Psoas muscle (tissue), 7 donors: ENCODE measurements at regions not wholly inside any gene's neighbourhood (a gene's known extent, or its start where the extent isn't known, plus 50 kb on each side); places are given as distances from the start of the nearest gene placed in this dataset.

Experiments
- ATAC-seq, 4 donors: fragments of 200-7000 bp; cut with Tn5 transposase; one replicate each; pipeline ENCODE4 v1.9.1; 2020; ENCODE audit warnings: moderate library complexity in 3 of 4, mild to moderate bottlenecking in 2 of 4
- DNase-seq, 2 donors: peaks; one replicate each; pipeline ENCODE4 v3.0.0-alpha.2; 2020
- H3K27ac ChIP-seq: fragments of 200-600 bp; one replicate; pipeline ENCODE4 v1.8.0; 2022
- H3K27me3 ChIP-seq, 3 donors: fragments of 200-600 bp in 1 of 3; one replicate each; pipeline versions ENCODE4 v1.6.1 to v1.8.0; 2013 to 2022; ENCODE audit warnings: low read length in 2 of 3, mild to moderate bottlenecking in 2 of 3, moderate library complexity in 1 of 3; ENCODE audit not compliant: insufficient read depth in 3 of 3
- H3K36me3 ChIP-seq, 2 donors: fragments of 200-600 bp in 1 of 2; one replicate each; pipeline versions ENCODE4 v1.6.1 to v1.8.0; 2013 to 2022; ENCODE audit warnings: low read depth in 1 of 2, mild to moderate bottlenecking in 1 of 2, moderate library complexity in 1 of 2; ENCODE audit not compliant: insufficient read depth in 1 of 2
- H3K4me1 ChIP-seq: fragments of 200-600 bp; one replicate; pipeline ENCODE4 v1.8.0; 2022
- H3K4me3 ChIP-seq: fragments of 200-600 bp; one replicate; pipeline ENCODE4 v1.8.0; 2022; ENCODE audit warnings: mild to moderate bottlenecking
- H3K9me3 ChIP-seq: fragments of 200-600 bp; one replicate; pipeline ENCODE4 v1.8.0; 2022
- CTCF ChIP-seq: fragments of 200-600 bp; IDR thresholded peaks from one replicate; pipeline ENCODE4 v1.8.0; 2022; ENCODE audit warnings: antibody characterized with exemption
- WGBS, 3 donors: extraction: QIAGEN DNeasy Blood & Tissue Kit; methylation state at CpG; one replicate each; pipeline versions ENCODE4 v1.1.6 to v1.1.7; 2013; 5-methylcytosine and 5-hydroxymethylcytosine counted together
- intact Hi-C, 2 donors: fragments of 100-400 bp; cut with DNase I; formaldehyde crosslinking; loops; one replicate each; pipeline versions ENCODE4 v1.11.0 to v1.14.2; 2022
- donor health status: healthy with polysubstance abuse.
- donor health status: DM: no; HTN: no; CAD: no; lungs with moderate emphysema.
- donor health status: Bipolar disorder and iron deficiency.
- donor health status: healthy.
- donor health status: DM: yes; HTN: yes; CAD: no.
- donor health status: DM: no; HTN: no; CAD: no.
- donor health status: DM: yes; HTN: yes; CAD: no.

- intact Hi-C loops, result no loop called here
- Histone ChIP-seq H3K36me3 (no peaks in the 10 kb centered on the region), H3K4me3 (no peak overlapping the region), H3K4me1 (peaks cover 8% of the 10 kb centered on the region), H3K9me3 (no peaks in the 10 kb centered on the region), H3K27ac (no peak overlapping the region), H3K27me3 (no peaks in the 10 kb centered on the region)
- WGBS, 3 donors, result 74 to 93% (median 87%) methylated on average over 2 of the region's 2 CpGs
- TF ChIP-seq CTCF, result no peak
- DNase-seq, result no peak
- no peak for ATAC-seq
These were observed 548.4 kb upstream of the ZNF608 start for GRCh38 chr5:125294844-125295243.

- H3K27me3 ChIP-seq, result no peaks in the 10 kb centered on the region
- intact Hi-C loops, result no loop called here
- no peak overlapping the region for H3K4me3 ChIP-seq
- DNase-seq (no peak), ATAC-seq (no peak)
- WGBS, 3 donors, result 84 to 87% (median 86%) methylated on average over 4 of the region's 4 CpGs
- TF ChIP-seq CTCF, result no peak
- no peaks in the 10 kb centered on the region for H3K9me3 ChIP-seq
- peaks cover 8% of the 10 kb centered on the region for H3K4me1 ChIP-seq
- H3K27ac ChIP-seq, result no peak overlapping the region
- no peaks in the 10 kb centered on the region for H3K36me3 ChIP-seq
These were observed 549.0 kb upstream of the ZNF608 start for GRCh38 chr5:125295405-125295872.

- ATAC-seq, result peak; percentile 51 to 61 (median 58)
- no peak for DNase-seq
- intact Hi-C loops, result no loop called here
These were observed 551.8 kb upstream of the ZNF608 start for GRCh38 chr5:125298258-125298657.

GRCh38 chr5:125298746-125299379 is 552.4 kb upstream of the ZNF608 start:
- Histone ChIP-seq H3K4me1 (peaks cover 8% of the 10 kb centered on the region), H3K9me3 (no peaks in the 10 kb centered on the region), H3K27ac (peak overlapping the region; percentile 56), H3K4me3 (no peak overlapping the region), H3K36me3 (no peaks in the 10 kb centered on the region), H3K27me3 (no peaks in the 10 kb centered on the region)
- DNase-seq (no peak), ATAC-seq (peak; percentile 43 to 64 (median 55))
- no peak for TF ChIP-seq CTCF
- 32 to 45% (median 41%) methylated on average over 1 of the region's 1 CpG for WGBS, 3 donors
- intact Hi-C loops, result no loop called here

More at GRCh38 chr5:125298258-125298657, 551.8 kb upstream of the ZNF608 start:
- Histone ChIP-seq H3K4me3 (no peak overlapping the region), H3K36me3 (no peaks in the 10 kb centered on the region), H3K27ac (peak overlapping the region; percentile 56), H3K27me3 (no peaks in the 10 kb centered on the region), H3K9me3 (no peaks in the 10 kb centered on the region), H3K4me1 (peaks cover 8% of the 10 kb centered on the region)
- TF ChIP-seq CTCF, result no peak

GRCh38 chr5:125301711-125302110 is 555.3 kb upstream of the ZNF608 start:
- WGBS, 3 donors, result 53 to 60% (median 55%) methylated on average over 3 of the region's 3 CpGs
- Histone ChIP-seq H3K27ac (no peak overlapping the region), H3K27me3 (no peaks in the 10 kb centered on the region)

More at GRCh38 chr5:125301711-125302110, 555.3 kb upstream of the ZNF608 start:
- peaks cover 8% of the 10 kb centered on the region for H3K4me1 ChIP-seq
- no peak for DNase-seq
- no peak for ATAC-seq
- H3K36me3 ChIP-seq, result no peaks in the 10 kb centered on the region
- TF ChIP-seq CTCF, result no peak
- peaks cover 3% of the 10 kb centered on the region for H3K9me3 ChIP-seq
- intact Hi-C loops, result no loop called here
- H3K4me3 ChIP-seq, result no peak overlapping the region
